ENCODE measurements at regions not wholly inside any gene's neighbourhood (a gene's known extent, or its start where the extent isn't known, plus 50 kb on each side); places are given as distances from the start of the nearest gene placed in this dataset.

DNA sequence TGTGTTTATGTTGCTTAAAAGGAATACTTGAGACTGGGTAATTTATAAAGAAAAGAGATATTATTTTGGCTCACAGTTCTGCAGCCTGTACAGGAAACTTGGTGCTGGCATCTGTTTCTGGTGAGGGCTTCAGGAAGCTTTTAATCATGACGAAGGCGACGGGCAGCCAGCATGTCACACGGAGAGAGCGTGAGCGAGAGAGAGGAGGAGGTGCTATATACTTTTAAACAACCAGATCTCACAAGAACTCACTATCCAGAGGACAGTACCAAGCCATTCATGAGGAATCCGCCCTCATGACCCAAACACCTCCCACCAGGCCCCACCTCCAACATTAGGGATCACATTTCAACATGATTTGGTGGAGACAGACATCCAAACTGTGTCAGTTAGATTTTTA, 163.4 kb upstream of the TSC22D1 start:
- no peak for TF ChIP-seq CTCF (conservative IDR thresholded peaks at IDR 0.05)
- no peak for TF ChIP-seq ZFX (IDR thresholded peaks at IDR 0.05)
